ENCODE measurements at regions not wholly inside any gene's neighbourhood (a gene's known extent, or its start where the extent isn't known, plus 50 kb on each side); places are given as distances from the start of the nearest gene placed in this dataset.

GRCh38 chr4:67083496-67083895 lies 461.8 kb downstream of the CENPC start:
- no peaks in the 10 kb centered on the region for H3K27me3 ChIP-seq (ENCODE audit: control insufficient read depth, insufficient read depth, low read length)
- H3K4me3 ChIP-seq (ENCODE audit: low read depth, low read length): no peak overlapping the region
- peak overlapping the region; percentile 50 for H3K27ac ChIP-seq (ENCODE audit: low read depth, low read length)

GRCh38 chr4:67082746-67083145 lies 462.6 kb downstream of the CENPC start:
- no peak overlapping the region for H3K4me3 ChIP-seq (ENCODE audit: low read depth, low read length)
- no peak overlapping the region for H3K9ac ChIP-seq (ENCODE audit: low read depth, low read length)
- no peak overlapping the region for H3K27ac ChIP-seq (ENCODE audit: low read depth, low read length)
- peaks cover 27% of the 10 kb centered on the region for H3K4me1 ChIP-seq (ENCODE audit: control insufficient read depth, insufficient read depth, low read length)
- no peaks in the 10 kb centered on the region for H3K36me3 ChIP-seq (ENCODE audit: control insufficient read depth, insufficient read depth, low read length)
- no peaks in the 10 kb centered on the region for H3K27me3 ChIP-seq (ENCODE audit: control insufficient read depth, insufficient read depth, low read length)
- no peaks in the 10 kb centered on the region for H3K9me3 ChIP-seq (ENCODE audit: control insufficient read depth, insufficient read depth, low read length)

More at GRCh38 chr4:67083496-67083895, 461.8 kb downstream of the CENPC start:
- no peaks in the 10 kb centered on the region for H3K9me3 ChIP-seq (ENCODE audit: control insufficient read depth, insufficient read depth, low read length)
- H3K4me1 ChIP-seq (ENCODE audit: control insufficient read depth, insufficient read depth, low read length): peaks cover 27% of the 10 kb centered on the region
- H3K36me3 ChIP-seq (ENCODE audit: control insufficient read depth, insufficient read depth, low read length): no peaks in the 10 kb centered on the region
- H3K9ac ChIP-seq (ENCODE audit: low read depth, low read length): no peak overlapping the region

- no peaks in the 10 kb centered on the region for H3K9me3 ChIP-seq (ENCODE audit: control insufficient read depth, insufficient read depth, low read length)
- no peak overlapping the region for H3K27ac ChIP-seq (ENCODE audit: low read depth, low read length)
- H3K36me3 ChIP-seq (ENCODE audit: control insufficient read depth, insufficient read depth, low read length): no peaks in the 10 kb centered on the region
- no peaks in the 10 kb centered on the region for H3K27me3 ChIP-seq (ENCODE audit: control insufficient read depth, insufficient read depth, low read length)
- peaks cover 18% of the 10 kb centered on the region for H3K4me1 ChIP-seq (ENCODE audit: control insufficient read depth, insufficient read depth, low read length)
- no peak overlapping the region for H3K9ac ChIP-seq (ENCODE audit: low read depth, low read length)
- H3K4me3 ChIP-seq (ENCODE audit: low read depth, low read length): no peak overlapping the region
Measured at GRCh38 chr4:67080046-67080557, 465.2 kb downstream of the CENPC start.

- H3K4me3 ChIP-seq (ENCODE audit: low read depth, low read length): no peak overlapping the region
- H3K9me3 ChIP-seq (ENCODE audit: control insufficient read depth, insufficient read depth, low read length): peaks cover 17% of the 10 kb centered on the region
- no peaks in the 10 kb centered on the region for H3K36me3 ChIP-seq (ENCODE audit: control insufficient read depth, insufficient read depth, low read length)
- H3K27me3 ChIP-seq (ENCODE audit: control insufficient read depth, insufficient read depth, low read length): no peaks in the 10 kb centered on the region
- H3K27ac ChIP-seq (ENCODE audit: low read depth, low read length): no peak overlapping the region
- H3K9ac ChIP-seq (ENCODE audit: low read depth, low read length): no peak overlapping the region
- H3K4me1 ChIP-seq (ENCODE audit: control insufficient read depth, insufficient read depth, low read length): peaks cover 8% of the 10 kb centered on the region; the same call in 1 of the 2 replicates
Measured at GRCh38 chr4:67071641-67072040, 473.7 kb downstream of the CENPC start.

- H3K27me3 ChIP-seq (ENCODE audit: control insufficient read depth, insufficient read depth, low read length): no peaks in the 10 kb centered on the region
- H3K4me1 ChIP-seq (ENCODE audit: control insufficient read depth, insufficient read depth, low read length): peaks cover 9% of the 10 kb centered on the region; the same call in 1 of the 2 replicates
- no peak overlapping the region for H3K4me3 ChIP-seq (ENCODE audit: low read depth, low read length)
- no peaks in the 10 kb centered on the region for H3K36me3 ChIP-seq (ENCODE audit: control insufficient read depth, insufficient read depth, low read length)
- H3K9me3 ChIP-seq (ENCODE audit: control insufficient read depth, insufficient read depth, low read length): no peaks in the 10 kb centered on the region
- no peak overlapping the region for H3K9ac ChIP-seq (ENCODE audit: low read depth, low read length)
- H3K27ac ChIP-seq (ENCODE audit: low read depth, low read length): no peak overlapping the region
Measured at GRCh38 chr4:67055319-67055718, 490.0 kb downstream of the CENPC start.

GRCh38 chr4:67054896-67055295 lies 490.4 kb downstream of the CENPC start:
- no peak overlapping the region for H3K27ac ChIP-seq (ENCODE audit: low read depth, low read length)
- H3K4me3 ChIP-seq (ENCODE audit: low read depth, low read length): no peak overlapping the region
- H3K9me3 ChIP-seq (ENCODE audit: control insufficient read depth, insufficient read depth, low read length): no peaks in the 10 kb centered on the region
- no peak overlapping the region for H3K9ac ChIP-seq (ENCODE audit: low read depth, low read length)
- H3K4me1 ChIP-seq (ENCODE audit: control insufficient read depth, insufficient read depth, low read length): peaks cover 10% of the 10 kb centered on the region; the same call in 1 of the 2 replicates
- no peaks in the 10 kb centered on the region for H3K27me3 ChIP-seq (ENCODE audit: control insufficient read depth, insufficient read depth, low read length)
- no peaks in the 10 kb centered on the region for H3K36me3 ChIP-seq (ENCODE audit: control insufficient read depth, insufficient read depth, low read length)

GRCh38 chr4:67052814-67053675 lies 492.3 kb downstream of the CENPC start:
- Histone ChIP-seq H3K9ac (ENCODE audit: low read depth, low read length) (no peak overlapping the region), H3K4me1 (ENCODE audit: control insufficient read depth, insufficient read depth, low read length) (peaks cover 19% of the 10 kb centered on the region; the same call in 1 of the 2 replicates), H3K36me3 (ENCODE audit: control insufficient read depth, insufficient read depth, low read length) (no peaks in the 10 kb centered on the region), H3K9me3 (ENCODE audit: control insufficient read depth, insufficient read depth, low read length) (no peaks in the 10 kb centered on the region), H3K27me3 (ENCODE audit: control insufficient read depth, insufficient read depth, low read length) (no peaks in the 10 kb centered on the region), H3K4me3 (ENCODE audit: low read depth, low read length) (no peak overlapping the region), H3K27ac (ENCODE audit: low read depth, low read length) (no peak overlapping the region)

- Histone ChIP-seq H3K9me3 (ENCODE audit: control insufficient read depth, insufficient read depth, low read length) (no peaks in the 10 kb centered on the region), H3K9ac (ENCODE audit: low read depth, low read length) (no peak overlapping the region), H3K27ac (ENCODE audit: low read depth, low read length) (no peak overlapping the region), H3K4me3 (ENCODE audit: low read depth, low read length) (no peak overlapping the region), H3K27me3 (ENCODE audit: control insufficient read depth, insufficient read depth, low read length) (no peaks in the 10 kb centered on the region), H3K36me3 (ENCODE audit: control insufficient read depth, insufficient read depth, low read length) (no peaks in the 10 kb centered on the region), H3K4me1 (ENCODE audit: control insufficient read depth, insufficient read depth, low read length) (peaks cover 19% of the 10 kb centered on the region; the same call in 1 of the 2 replicates)
Measured at GRCh38 chr4:67051000-67051789, 494.1 kb downstream of the CENPC start.

GRCh38 chr4:67049446-67049845 lies 495.9 kb downstream of the CENPC start:
- Histone ChIP-seq H3K27me3 (ENCODE audit: control insufficient read depth, insufficient read depth, low read length) (no peaks in the 10 kb centered on the region), H3K4me1 (ENCODE audit: control insufficient read depth, insufficient read depth, low read length) (peaks cover 19% of the 10 kb centered on the region; the same call in 1 of the 2 replicates), H3K27ac (ENCODE audit: low read depth, low read length) (no peak overlapping the region), H3K36me3 (ENCODE audit: control insufficient read depth, insufficient read depth, low read length) (no peaks in the 10 kb centered on the region), H3K9me3 (ENCODE audit: control insufficient read depth, insufficient read depth, low read length) (no peaks in the 10 kb centered on the region), H3K9ac (ENCODE audit: low read depth, low read length) (no peak overlapping the region), H3K4me3 (ENCODE audit: low read depth, low read length) (no peak overlapping the region)

- Histone ChIP-seq H3K36me3 (ENCODE audit: control insufficient read depth, insufficient read depth, low read length) (no peaks in the 10 kb centered on the region), H3K4me1 (ENCODE audit: control insufficient read depth, insufficient read depth, low read length) (peaks cover 19% of the 10 kb centered on the region; the same call in 1 of the 2 replicates), H3K4me3 (ENCODE audit: low read depth, low read length) (no peak overlapping the region), H3K9ac (ENCODE audit: low read depth, low read length) (no peak overlapping the region), H3K9me3 (ENCODE audit: control insufficient read depth, insufficient read depth, low read length) (no peaks in the 10 kb centered on the region), H3K27ac (ENCODE audit: low read depth, low read length) (no peak overlapping the region), H3K27me3 (ENCODE audit: control insufficient read depth, insufficient read depth, low read length) (no peaks in the 10 kb centered on the region)
Measured at GRCh38 chr4:67048530-67048929, 496.8 kb downstream of the CENPC start.

- Histone ChIP-seq H3K4me1 (ENCODE audit: control insufficient read depth, insufficient read depth, low read length) (no peaks in the 10 kb centered on the region), H3K9ac (ENCODE audit: low read depth, low read length) (no peak overlapping the region), H3K36me3 (ENCODE audit: control insufficient read depth, insufficient read depth, low read length) (no peaks in the 10 kb centered on the region), H3K27me3 (ENCODE audit: control insufficient read depth, insufficient read depth, low read length) (no peaks in the 10 kb centered on the region), H3K27ac (ENCODE audit: low read depth, low read length) (no peak overlapping the region), H3K4me3 (ENCODE audit: low read depth, low read length) (no peak overlapping the region), H3K9me3 (ENCODE audit: control insufficient read depth, insufficient read depth, low read length) (no peaks in the 10 kb centered on the region)
Measured at GRCh38 chr4:67040315-67040714, 505.0 kb downstream of the CENPC start.

Measured in HUES48 (cell line).